DMS 273 treated with DMSO at 0.1 percent for 48 hours (cell line): ENCODE measurements at regions not wholly inside any gene's neighbourhood (a gene's known extent, or its start where the extent isn't known, plus 50 kb on each side); places are given as distances from the start of the nearest gene placed in this dataset.
"Not testable (repeated sequence)": the region's sequence is repeated elsewhere in the genome, so short reads cannot be mapped to it uniquely, and the experiment has no call there.

Source experiments
- DNase-seq: peaks from one replicate; lab custom pipeline; 2025; lab: John Stamatoyannopoulos, UW

DNA sequence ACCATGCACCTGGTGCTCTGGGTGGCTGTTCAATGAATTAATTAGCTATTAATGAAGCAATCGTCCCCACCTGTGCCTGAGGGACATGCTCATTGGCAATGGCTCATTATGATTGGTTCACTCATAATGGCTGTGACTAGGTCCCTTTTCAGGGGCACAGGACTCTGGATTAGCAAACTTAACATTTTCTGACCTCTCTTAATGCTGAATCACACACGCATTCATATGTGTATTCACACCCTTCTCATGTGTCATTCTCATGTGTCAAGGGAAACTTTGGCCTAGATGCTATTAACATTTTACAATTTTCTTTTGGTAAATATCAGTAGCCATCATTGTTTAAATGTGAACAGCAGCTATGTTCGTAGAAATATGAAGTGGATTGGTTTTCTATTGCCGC is 98.9 kb upstream of the PMAIP1 start:
- DNase-seq: no peak

DNA sequence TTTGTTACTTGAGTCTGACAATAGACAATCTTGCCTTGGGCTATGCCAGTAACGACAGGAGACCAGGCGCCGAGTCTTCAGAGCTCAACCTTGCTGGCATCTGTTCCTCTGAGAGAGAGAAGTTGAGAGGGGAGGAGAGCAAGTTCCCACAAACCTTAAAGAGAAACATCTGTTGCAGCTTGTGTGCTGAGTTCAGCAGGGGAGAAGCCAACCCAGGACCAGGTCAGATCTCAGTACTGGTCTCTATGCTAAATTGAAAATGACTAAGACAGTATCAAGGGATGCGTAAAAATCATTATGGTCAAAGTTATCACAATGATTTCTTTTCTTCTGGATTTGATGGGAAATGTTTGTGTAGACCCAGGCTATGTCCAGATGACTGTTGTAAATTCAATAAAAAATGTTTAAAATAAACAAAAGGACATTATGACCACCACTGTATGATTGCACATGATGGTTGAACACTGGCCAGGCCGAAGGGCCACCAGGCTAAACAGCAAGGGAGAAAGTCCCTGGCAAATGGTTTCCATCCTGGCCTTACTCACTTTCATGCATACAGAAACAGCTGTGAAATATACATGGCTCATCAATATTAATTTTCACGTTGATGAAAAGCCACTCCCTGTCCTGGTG is 100.3 kb upstream of the PMAIP1 start:
- peak; percentile 15 for DNase-seq

GRCh38 chr18:59795882-59796281 is 98.7 kb upstream of the CCBE1 start:
- DNase-seq: no peak

GRCh38 chr18:59792353-59792752 is 95.1 kb upstream of the CCBE1 start:
- no peak for DNase-seq

- DNase-seq: not testable (repeated sequence)
These were observed 93.2 kb upstream of the CCBE1 start for GRCh38 chr18:59790346-59790936.

DNA sequence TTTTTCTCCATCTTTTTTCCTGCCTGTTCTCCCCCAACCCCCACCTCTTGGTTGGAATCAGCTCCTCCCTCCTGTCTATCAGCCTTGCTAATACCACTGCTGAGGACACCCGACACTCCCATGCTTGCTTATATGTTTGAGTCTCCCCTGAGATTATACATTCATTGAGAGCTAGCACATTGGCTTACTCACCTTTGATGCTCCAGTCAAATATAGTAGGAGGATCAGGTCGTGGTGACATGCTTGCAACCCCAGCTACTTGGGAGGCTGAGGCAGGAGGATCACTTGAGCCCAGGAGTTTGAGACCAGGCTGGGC is 91.5 kb upstream of the CCBE1 start:
- no peak for DNase-seq

- DNase-seq: no peak
These were observed 91.0 kb upstream of the CCBE1 start for GRCh38 chr18:59787998-59788790.

- no peak for DNase-seq
These were observed 87.5 kb upstream of the CCBE1 start for GRCh38 chr18:59784694-59785093.

DNA sequence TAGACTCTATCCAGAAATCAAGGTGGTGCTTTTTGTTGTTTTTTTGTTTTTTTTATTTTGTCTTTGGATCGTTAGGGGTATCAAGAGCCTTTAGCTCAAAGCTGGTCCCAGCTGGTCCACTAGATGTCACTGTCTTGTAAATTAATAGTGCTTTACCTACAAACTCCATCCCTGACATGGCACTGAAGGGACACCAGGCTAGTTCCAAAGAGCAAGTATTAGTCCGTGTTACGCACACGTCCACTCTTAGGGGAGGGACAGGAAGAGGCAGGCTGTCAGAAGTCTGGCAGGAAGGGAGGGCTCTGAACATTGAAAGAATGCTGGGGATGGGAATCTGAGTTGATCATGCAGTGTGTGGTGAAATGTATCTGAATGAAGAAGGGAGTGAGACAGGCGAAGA is 85.9 kb upstream of the CCBE1 start:
- peak; percentile 47 for DNase-seq

GRCh38 chr18:59779979-59780378 is 82.8 kb upstream of the CCBE1 start:
- no peak for DNase-seq

DNA sequence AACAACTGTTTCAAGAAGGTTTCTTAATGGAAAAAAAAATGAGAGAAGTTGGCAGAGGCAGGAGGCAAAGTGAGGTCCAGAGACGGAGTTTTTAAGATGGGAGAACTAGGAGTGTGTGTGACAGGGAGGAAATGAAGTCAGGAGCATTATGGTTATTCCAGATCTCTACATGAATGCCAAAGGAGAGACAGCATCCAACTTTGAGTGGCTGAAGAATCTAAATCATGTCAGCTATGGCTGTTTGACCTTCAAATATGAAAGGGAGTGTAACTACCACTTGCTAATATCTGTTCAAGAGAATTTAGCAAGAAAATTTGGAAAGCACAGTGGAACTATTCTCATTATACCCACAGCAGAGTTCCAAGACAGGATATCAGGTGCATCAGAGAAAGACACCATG is 81.2 kb upstream of the CCBE1 start:
- no peak for DNase-seq

DNA sequence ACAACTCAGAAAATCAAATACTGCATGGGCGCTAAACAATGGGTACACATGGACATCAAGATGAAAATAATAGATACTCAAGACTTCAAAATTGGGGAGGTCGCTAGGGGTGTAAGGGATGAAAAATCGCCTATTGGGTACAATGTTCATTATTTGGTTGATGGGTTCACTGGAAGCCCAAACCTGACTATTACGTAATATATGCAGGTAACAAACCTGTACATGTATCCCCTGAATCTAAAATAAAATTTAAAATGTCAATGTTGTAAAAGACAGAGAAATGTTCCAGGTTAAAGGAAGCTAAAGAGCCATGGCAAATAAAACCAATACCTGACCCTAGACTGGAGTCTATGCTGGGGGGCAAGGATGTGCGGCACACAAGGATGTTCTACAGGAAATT is 80.4 kb upstream of the CCBE1 start:
- DNase-seq: no peak

DNA sequence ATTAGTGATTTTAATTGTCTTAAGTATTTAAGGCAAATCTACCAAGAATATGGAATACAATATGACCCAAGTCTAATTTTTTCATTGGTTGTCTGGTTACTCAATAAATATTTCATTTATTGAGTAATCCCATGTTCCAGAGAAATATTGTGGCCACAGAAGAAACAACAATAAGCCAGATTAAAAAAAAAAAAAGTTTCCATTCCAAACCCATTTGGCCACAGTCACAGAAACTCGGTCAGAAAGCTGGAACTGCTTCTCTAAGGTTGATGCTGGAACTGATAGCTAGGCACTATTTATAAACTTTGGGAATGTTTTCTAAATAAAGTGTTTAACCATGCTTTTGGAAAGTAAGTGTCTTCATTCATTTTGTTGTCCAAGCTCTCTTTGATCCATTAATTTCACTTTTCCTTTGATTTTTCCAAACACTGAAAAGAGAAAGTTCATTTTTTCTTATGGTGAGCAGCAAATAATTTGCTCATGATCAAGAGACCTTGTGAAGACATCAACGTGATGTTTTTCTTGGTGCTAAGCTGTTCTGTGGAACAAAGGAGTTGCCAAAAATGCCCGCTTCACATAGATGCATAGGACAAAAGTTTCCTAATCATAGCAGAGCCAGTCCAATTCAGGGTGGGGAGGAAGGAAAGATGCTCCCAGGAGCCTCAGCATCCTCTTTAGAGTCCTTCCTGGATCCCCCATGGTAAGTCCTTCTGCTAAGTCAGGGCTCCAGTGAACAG is 72.1 kb upstream of the CCBE1 start:
- no peak for DNase-seq

- DNase-seq: no peak
These were observed 71.2 kb upstream of the CCBE1 start for GRCh38 chr18:59768409-59768808.

DNA sequence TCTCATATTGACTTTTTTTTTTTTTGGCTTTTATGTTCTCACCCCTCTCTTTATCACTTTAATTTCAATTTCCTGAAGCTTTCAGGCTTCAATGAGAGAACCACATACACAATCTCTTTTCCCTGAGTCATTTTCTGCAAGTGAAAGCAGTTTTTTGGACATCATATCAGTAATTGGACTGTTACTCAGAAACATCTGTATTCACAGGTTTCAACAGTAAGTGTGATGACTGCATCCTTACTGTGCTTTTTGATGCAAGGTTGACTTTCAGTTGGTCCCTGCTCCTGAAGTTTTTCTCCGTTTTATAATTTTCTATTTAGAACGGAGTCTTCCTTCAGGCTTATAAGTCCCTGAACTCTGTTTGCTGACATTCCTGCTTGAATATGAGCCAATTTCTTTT is 70.5 kb upstream of the CCBE1 start:
- no peak for DNase-seq

GRCh38 chr18:59765343-59765742 is 68.1 kb upstream of the CCBE1 start:
- DNase-seq: no peak

DNA sequence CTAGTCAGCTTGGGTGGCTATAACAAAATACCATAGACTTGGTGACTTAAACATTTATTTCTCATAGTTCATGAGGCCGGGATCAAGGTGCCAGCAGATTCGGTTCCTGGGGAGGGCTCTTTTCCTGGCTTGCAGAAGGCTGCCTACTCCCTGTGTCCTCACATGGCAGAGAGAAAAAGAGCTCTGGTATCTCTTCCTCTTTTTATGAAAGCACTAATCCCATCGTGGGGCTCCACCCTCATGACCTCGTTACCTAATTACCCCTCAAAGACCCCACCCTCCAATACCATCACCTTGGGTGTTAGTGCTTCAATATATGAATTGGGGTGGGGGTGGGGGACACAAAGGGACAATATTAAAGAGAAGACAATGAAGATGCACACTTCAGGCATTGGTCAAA is 67.1 kb upstream of the CCBE1 start:
- no peak for DNase-seq

GRCh38 chr18:59763541-59764136 is 66.4 kb upstream of the CCBE1 start:
- DNase-seq: no peak

DNA sequence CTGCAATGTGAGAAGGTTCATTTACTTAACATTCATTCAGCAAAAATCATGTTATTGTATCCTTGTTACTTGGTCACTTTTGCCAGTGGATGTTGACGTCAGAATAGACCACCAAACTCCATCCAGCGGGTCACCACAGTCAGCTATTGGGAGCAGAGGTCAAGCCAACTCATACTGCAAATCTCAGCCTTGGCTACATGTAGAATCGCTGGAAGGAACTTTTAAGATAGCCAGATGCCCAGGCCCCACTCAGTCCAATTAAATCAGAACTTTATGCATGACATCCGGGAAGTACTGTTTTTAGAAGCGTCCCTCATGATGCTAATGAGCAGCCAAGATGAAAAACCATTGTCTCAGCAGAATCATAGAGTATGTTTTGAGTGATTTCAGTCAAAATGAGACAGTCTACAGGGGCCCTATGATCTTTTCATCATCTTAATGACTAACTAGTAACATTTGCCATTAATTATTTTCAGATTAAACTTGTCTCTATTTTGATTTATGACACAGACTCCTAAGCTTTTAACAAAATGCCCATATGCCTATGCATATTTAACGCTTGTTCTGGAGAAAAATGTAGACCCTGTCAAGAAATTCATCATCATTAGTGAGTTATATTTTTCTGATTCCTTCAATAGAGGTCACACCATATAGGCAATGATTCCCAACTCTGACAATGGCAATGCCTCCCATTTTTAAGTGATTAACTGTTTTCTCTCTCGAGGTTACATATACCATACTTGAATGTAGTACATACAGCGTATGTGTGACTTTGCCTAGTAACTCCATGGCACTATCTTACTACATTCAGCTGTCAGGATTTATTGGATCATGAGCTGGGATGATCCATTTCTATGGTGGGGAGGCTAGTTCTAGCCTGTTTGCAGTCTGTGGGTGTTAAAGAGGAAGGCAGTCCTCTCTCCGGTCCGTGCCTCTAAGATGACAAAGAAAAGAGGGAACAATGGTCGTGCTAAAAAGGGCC is 63.7 kb upstream of the CCBE1 start:
- no peak for DNase-seq

DNA sequence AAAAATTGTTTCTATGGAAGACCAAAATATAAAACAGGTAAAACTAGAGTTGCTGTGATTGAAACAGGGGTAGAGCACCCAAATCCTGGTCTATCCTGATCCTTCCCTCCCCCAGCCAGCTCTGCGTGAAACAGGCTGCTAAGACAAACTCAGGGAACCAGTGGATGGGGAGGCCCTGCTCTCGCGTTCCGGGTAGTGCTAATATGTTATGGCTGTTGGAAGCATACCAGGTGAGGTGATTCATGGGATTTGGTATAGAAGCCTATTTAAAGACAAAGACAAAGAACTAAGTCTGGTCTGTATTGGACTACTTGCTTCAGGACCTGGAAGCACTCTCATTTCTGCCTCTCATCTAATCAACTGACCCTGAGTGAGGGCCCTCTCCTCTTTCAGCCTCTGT is 63.0 kb upstream of the CCBE1 start:
- no peak for DNase-seq

GRCh38 chr18:59758837-59759236 is 61.6 kb upstream of the CCBE1 start:
- no peak for DNase-seq
